K562 (cell line): ENCODE measurements at regions not wholly inside any gene's neighbourhood (a gene's known extent, or its start where the extent isn't known, plus 50 kb on each side); places are given as distances from the start of the nearest gene placed in this dataset.

Experiments
- ATAC-seq: fragments of 200-7000 bp; cut with Tn5 transposase; 3 replicates; pipeline ENCODE4 v1.9.1; 2020; ENCODE audit warnings: moderate library complexity
- BruUV-seq: library from RNA; stranded (reverse); fragments of 400-500 nt; replicated peaks from 2 replicates; lab custom pipeline; 2021; lab: Mats Ljungman, UMichigan
- CTCF ChIA-PET: fragments of 300-600 bp; formaldehyde crosslinking; extraction: SDS; loops from one replicate; lab custom pipeline; 2021; ENCODE audit warnings: low intra/inter-chr PET ratio; lab: Yijun Ruan, JAX
- POLR2A ChIA-PET: fragments of 300-600, 350-650 bp; sonication (Branson Sonifier 250); formaldehyde crosslinking; extraction: SDS; loops from one replicate; lab custom pipeline; 2021; ENCODE audit warnings: antibody characterized with exemption, inconsistent platforms; lab: Yijun Ruan, JAX
- DNase-seq, 4 experiments: peaks; one replicate each; pipeline versions ENCODE4 v3.0.0 to v3.0.0-alpha.2; 2011 to 2018; ENCODE audit warnings: low spot score in 3 of 4, mixed read lengths in 3 of 4; ENCODE audit errors: extremely low read depth in 1 of 4
- FAIRE-seq: peaks from 2 replicates; lab custom pipeline; 2011; peaks lifted over from hg19 to GRCh38; lab: Jason Lieb, UNC
- H2AFZ ChIP-seq: 2 replicates; pipeline ENCODE4 v1.6.0; 2011; ENCODE audit warnings: low read depth, low read length, control low read depth, inconsistent platforms
- H3K27ac ChIP-seq: fragments of 200-600 bp; 3 replicates; pipeline ENCODE4 v1.8.0; 2011; ENCODE audit warnings: low read depth, mild to moderate bottlenecking, control low read depth, inconsistent platforms, low read length, moderate library complexity, mixed read lengths; ENCODE audit errors: extremely low read depth
- H3K27me3 ChIP-seq, 2 experiments: fragments of 300-600 bp in 1 of 2; 2 replicates in 1 of 2; 3 replicates in 1 of 2; pipeline versions ENCODE4 v1.6.0 to v1.8.0; 2011; ENCODE audit warnings: inconsistent platforms in 2 of 2, low read length in 2 of 2, mild to moderate bottlenecking in 1 of 2, mixed read lengths in 1 of 2, moderate library complexity in 1 of 2; ENCODE audit not compliant: control insufficient read depth in 2 of 2, insufficient read depth in 2 of 2
- H3K36me3 ChIP-seq: fragments of 300-600 bp; 3 replicates; pipeline ENCODE4 v1.8.0; 2011; ENCODE audit warnings: mild to moderate bottlenecking, low read length, inconsistent platforms; ENCODE audit not compliant: control insufficient read depth, insufficient read depth
- H3K4me1 ChIP-seq, 2 experiments: fragments of 200-600 bp in 1 of 2; replicated peaks in 1 of 2; 2 replicates in 1 of 2; 3 replicates in 1 of 2; pipeline versions ENCODE4 v1.5.1 to v1.8.0; 2011; ENCODE audit warnings: inconsistent platforms in 2 of 2, low read length in 2 of 2, mild to moderate bottlenecking in 1 of 2, mixed read lengths in 1 of 2, moderate library complexity in 1 of 2; ENCODE audit not compliant: control insufficient read depth in 2 of 2, insufficient read depth in 2 of 2
- H3K4me2 ChIP-seq: 2 replicates; pipeline ENCODE4 v1.6.1; 2011; ENCODE audit warnings: low read length, control low read depth, inconsistent platforms, mixed read lengths; ENCODE audit not compliant: insufficient read depth
- H3K4me3 ChIP-seq: fragments of 200-600 bp; sonication (generic), shearing (Covaris generic); 2 replicates; pipeline ENCODE4 v1.5.1; 2016; ENCODE audit warnings: control low read depth, inconsistent platforms
- H3K79me2 ChIP-seq: fragments of 200-600 bp; 3 replicates; pipeline ENCODE4 v1.8.0; 2011; ENCODE audit warnings: low read length, inconsistent platforms; ENCODE audit not compliant: control insufficient read depth, insufficient read depth
- H3K9ac ChIP-seq, 2 experiments: 2 replicates each; pipeline versions ENCODE4 v1.6.0 to v1.6.1; 2011; ENCODE audit warnings: low read depth in 2 of 2, low read length in 2 of 2, control low read depth in 1 of 2, inconsistent platforms in 1 of 2, mild to moderate bottlenecking in 1 of 2, mixed read lengths in 1 of 2; ENCODE audit not compliant: insufficient read depth in 1 of 2
- H3K9me1 ChIP-seq: one replicate; pipeline ENCODE4 v1.6.0; 2011; ENCODE audit warnings: inconsistent platforms, mild to moderate bottlenecking, low read length, moderate library complexity; ENCODE audit not compliant: control insufficient read depth, insufficient read depth
- H3K9me3 ChIP-seq: replicated peaks from 2 replicates; pipeline ENCODE4 v1.5.1; 2011; ENCODE audit warnings: low read depth, low read length, inconsistent platforms; ENCODE audit not compliant: control insufficient read depth, insufficient read depth
- H4K20me1 ChIP-seq: replicated peaks from 2 replicates; pipeline ENCODE4 v1.6.1; 2011; ENCODE audit warnings: low read length, inconsistent platforms, mixed read lengths; ENCODE audit not compliant: control insufficient read depth, insufficient read depth
- CBX3 ChIP-seq, 2 experiments: IDR thresholded peaks; 1 replicate in 1 of 2; 2 replicates in 1 of 2; pipeline ENCODE4 v1.6.1; 2012; ENCODE audit warnings: inconsistent platforms in 2 of 2, low read length in 2 of 2, borderline replicate concordance in 1 of 2, control low read depth in 1 of 2
- CLOCK ChIP-seq: fragments of 250-450 bp; sonication (Bioruptor Pico); IDR thresholded peaks from 2 replicates; pipeline ENCODE4 v1.4.0; 2020; ENCODE audit warnings: mild to moderate bottlenecking, moderate library complexity, borderline replicate concordance
- KLF6 ChIP-seq: fragments of 250-450 bp; sonication (Bioruptor Pico); IDR thresholded peaks from 2 replicates; pipeline ENCODE4 v1.4.0; 2020; ENCODE audit warnings: mild to moderate bottlenecking, moderate library complexity, borderline replicate concordance
- NFIC ChIP-seq: fragments of 450-650 bp; IDR thresholded peaks from 2 replicates; pipeline ENCODE4 v1.6.1; 2017; ENCODE audit warnings: mild to moderate bottlenecking, inconsistent platforms
- SETDB1 ChIP-seq: IDR thresholded peaks from one replicate; pipeline ENCODE4 v1.6.1; 2012; ENCODE audit warnings: low read length, control low read depth, inconsistent platforms
- SFPQ ChIP-seq: fragments of 200-400 bp; formaldehyde crosslinking; IDR thresholded peaks from 2 replicates; pipeline ENCODE4 v1.6.1; 2017; ENCODE audit warnings: mild to moderate bottlenecking, low read depth, low read length, moderate library complexity
- ZNF639 ChIP-seq, 2 experiments: fragments of 200-800 bp in 1 of 2; sonication (Bioruptor generic) in 1 of 2; sonication (generic) in 1 of 2; formaldehyde crosslinking in 1 of 2; IDR thresholded peaks in 1 of 2; conservative IDR thresholded peaks in 1 of 2; 2 replicates each; pipeline versions ENCODE4 v1.5.0 to v1.6.1; 2016 to 2020; ENCODE audit warnings: missing compliant biosample characterization in 1 of 2, missing genetic modification characterization in 1 of 2, missing genetic modification reagents in 1 of 2
- WGBS: fragments of 100-300 bp; shearing (Covaris generic); methylation state at CpG from one replicate; pipeline ENCODE4 v1.1.6; 2016; ENCODE audit warnings: low coverage, mixed read lengths; ENCODE audit not compliant: insufficient coverage; ENCODE audit errors: missing lambda C conversion rate; 5-methylcytosine and 5-hydroxymethylcytosine counted together
- in situ Hi-C: fragments of 300-500 bp; cut with MboI; formaldehyde crosslinking; loops from 4 replicates; pipeline ENCODE4 v1.15.0; 2018; ENCODE audit warnings: inconsistent platforms, mixed read lengths
- intact Hi-C: fragments of 100-400 bp; cut with micrococcal nuclease; formaldehyde crosslinking; loops from 2 replicates; pipeline ENCODE4 v1.14.2; 2022

- ChIA-PET POLR2A (no interaction called here), CTCF (no interaction called here)
- intact Hi-C loops (no loop called here), in situ Hi-C loops (no loop called here)
- no peaks in the 10 kb centered on the region for H3K9me1 ChIP-seq
- H3K9ac ChIP-seq: no peak overlapping the region
- no peak for TF ChIP-seq CLOCK (CRISPR knock-in tag)
- TF ChIP-seq NFIC: 0 out of 2 replicates have a peak, but pooled peaks have one; percentile 16
- no peaks in the 10 kb centered on the region for H3K9me3 ChIP-seq
- BruUV-seq: no TSS peak
- no peaks in the 10 kb centered on the region for H3K79me2 ChIP-seq
- no peak for FAIRE-seq
- WGBS: 4% methylated on average over 6 of the region's 6 CpGs
- no peaks in the 10 kb centered on the region for H4K20me1 ChIP-seq
- no peaks in the 10 kb centered on the region for H3K27me3 ChIP-seq
- no peak overlapping the region for H3K4me2 ChIP-seq
- no peaks in the 10 kb centered on the region for H3K4me1 ChIP-seq
- no peak overlapping the region for H2AFZ ChIP-seq
- no peak overlapping the region for H3K4me3 ChIP-seq
- no peaks in the 10 kb centered on the region for H3K36me3 ChIP-seq
- DNase-seq: no peak
- no peak overlapping the region for H3K27ac ChIP-seq
- no peak for ATAC-seq
Measured at GRCh38 chr7:13792208-13792607, 197.3 kb downstream of the ETV1 start.

GRCh38 chr7:13793926-13794325 is 195.5 kb downstream of the ETV1 start:
- CTCF ChIA-PET: no interaction called here
- H2AFZ ChIP-seq: no peak overlapping the region
- no peak for ATAC-seq
- H3K4me2 ChIP-seq: no peak overlapping the region
- no peak for FAIRE-seq
- POLR2A ChIA-PET: no interaction called here
- in situ Hi-C loops (no loop called here), intact Hi-C loops (no loop called here)
- H3K4me3 ChIP-seq: no peak overlapping the region
- H3K27me3 ChIP-seq: no peaks in the 10 kb centered on the region
- H3K36me3 ChIP-seq: no peaks in the 10 kb centered on the region
- H3K27ac ChIP-seq: no peak overlapping the region
- no peak overlapping the region for H3K9ac ChIP-seq
- H3K79me2 ChIP-seq: no peaks in the 10 kb centered on the region
- 10% methylated on average over 4 of the region's 4 CpGs for WGBS
- no peaks in the 10 kb centered on the region for H3K4me1 ChIP-seq
- no peak for DNase-seq
- H4K20me1 ChIP-seq: no peaks in the 10 kb centered on the region
- no peaks in the 10 kb centered on the region for H3K9me1 ChIP-seq
- no TSS peak for BruUV-seq
- no peaks in the 10 kb centered on the region for H3K9me3 ChIP-seq
- TF ChIP-seq SFPQ: no peak
- TF ChIP-seq CBX3 (IDR thresholded peaks at IDR 0.05; ENCODE audit: borderline replicate concordance in 1 of 2, low read length in 2 of 2): no peak
- no peak for TF ChIP-seq KLF6 (CRISPR knock-in tag)
- no peak for TF ChIP-seq ZNF639 (CRISPR knock-in tag; conservative IDR thresholded peaks at IDR 0.05 in 1 of 2, IDR thresholded peaks at IDR 0.05 in 1 of 2)
- TF ChIP-seq SETDB1: no peak
